Thyroid gland (tissue), 4 donors: ENCODE measurements at regions not wholly inside any gene's neighbourhood (a gene's known extent, or its start where the extent isn't known, plus 50 kb on each side); places are given as distances from the start of the nearest gene placed in this dataset.
"Not testable (repeated sequence)": the region's sequence is repeated elsewhere in the genome, so short reads cannot be mapped to it uniquely, and the experiment has no call there.

Source experiments
- DNase-seq, 2 donors: peaks; one replicate each; pipeline ENCODE4 v3.0.0-alpha.2; 2019
- H3K27ac ChIP-seq, 3 donors: fragments of 200-600 bp; sonication (generic); 1 replicate in 2 of 3; 2 replicates in 1 of 3; pipeline ENCODE4 v1.5.1; 2016 to 2019; ENCODE audit warnings: mild to moderate bottlenecking in 1 of 3, moderate library complexity in 1 of 3
- H3K27me3 ChIP-seq: fragments of 200-600 bp; sonication (generic); one replicate; pipeline ENCODE4 v1.5.1; 2019
- H3K36me3 ChIP-seq, 2 donors: fragments of 200-600 bp; sonication (generic); one replicate each; pipeline ENCODE4 v1.5.1; 2016 to 2019
- H3K4me1 ChIP-seq, 2 donors: fragments of 200-600 bp; sonication (generic); one replicate each; pipeline ENCODE4 v1.5.1; 2017 to 2019
- H3K4me3 ChIP-seq, 3 donors: fragments of 200-600 bp; sonication (generic); replicated peaks in 1 of 3; 1 replicate in 2 of 3; 2 replicates in 1 of 3; pipeline ENCODE4 v1.5.1; 2016; ENCODE audit warnings: mild to moderate bottlenecking in 1 of 3
- H3K9me3 ChIP-seq: fragments of 200-600 bp; sonication (generic); one replicate; pipeline ENCODE4 v1.5.1; 2017
- POLR2A ChIP-seq, 2 donors: fragments of 450-650 bp; IDR thresholded peaks; one replicate each; pipeline ENCODE4 v1.6.1; 2017; ENCODE audit warnings: antibody characterized with exemption in 2 of 2, mild to moderate bottlenecking in 2 of 2, moderate library complexity in 1 of 2
- WGBS, 2 donors: methylation state at CpG; one replicate each; pipeline ENCODE4 v1.1.5; 2017; 5-methylcytosine and 5-hydroxymethylcytosine counted together
- intact Hi-C: fragments of 100-400 bp; cut with DNase I; formaldehyde crosslinking; loops from one replicate; pipeline ENCODE4 v1.15.1; 2023
- TF ChIP-seq, protein P1 (sequence below), 6 experiments: fragments of 200-600 bp in 3 of 6; fragments of 450-650 bp in 3 of 6; sonication (generic) in 3 of 6; IDR thresholded peaks; one replicate each; pipeline ENCODE4 v1.5.1; 2016 to 2019; ENCODE audit warnings: antibody characterized with exemption in 6 of 6, mild to moderate bottlenecking in 2 of 6, inconsistent platforms in 1 of 6, moderate library complexity in 1 of 6

DNA sequence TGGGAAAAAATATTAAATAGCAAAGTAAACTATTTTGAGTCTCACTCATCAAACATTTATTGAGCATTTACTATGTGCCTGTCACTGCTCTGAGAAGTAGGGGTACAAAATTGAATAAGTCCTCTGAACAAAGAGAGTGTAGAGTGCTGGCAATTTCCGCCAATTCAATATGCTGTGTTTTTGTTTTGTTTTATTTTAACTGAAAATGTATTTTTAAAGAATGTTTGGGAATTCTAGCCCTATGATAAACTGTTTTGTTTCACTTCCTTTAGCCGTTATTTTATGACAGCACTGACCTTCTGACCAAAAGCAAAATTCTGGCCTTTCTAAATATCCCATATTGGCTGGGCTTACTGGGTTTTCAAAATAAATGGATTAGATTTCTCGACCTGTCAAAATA is 64.7 kb upstream of the LMO2 start:
- no peak overlapping the region for H3K27ac ChIP-seq
- intact Hi-C loops, result no loop called here
- H3K27me3 ChIP-seq, result no peaks in the 10 kb centered on the region
- TF ChIP-seq POLR2A (IDR thresholded peaks at IDR 0.05), result no peak
- TF ChIP-seq, protein P1, sequence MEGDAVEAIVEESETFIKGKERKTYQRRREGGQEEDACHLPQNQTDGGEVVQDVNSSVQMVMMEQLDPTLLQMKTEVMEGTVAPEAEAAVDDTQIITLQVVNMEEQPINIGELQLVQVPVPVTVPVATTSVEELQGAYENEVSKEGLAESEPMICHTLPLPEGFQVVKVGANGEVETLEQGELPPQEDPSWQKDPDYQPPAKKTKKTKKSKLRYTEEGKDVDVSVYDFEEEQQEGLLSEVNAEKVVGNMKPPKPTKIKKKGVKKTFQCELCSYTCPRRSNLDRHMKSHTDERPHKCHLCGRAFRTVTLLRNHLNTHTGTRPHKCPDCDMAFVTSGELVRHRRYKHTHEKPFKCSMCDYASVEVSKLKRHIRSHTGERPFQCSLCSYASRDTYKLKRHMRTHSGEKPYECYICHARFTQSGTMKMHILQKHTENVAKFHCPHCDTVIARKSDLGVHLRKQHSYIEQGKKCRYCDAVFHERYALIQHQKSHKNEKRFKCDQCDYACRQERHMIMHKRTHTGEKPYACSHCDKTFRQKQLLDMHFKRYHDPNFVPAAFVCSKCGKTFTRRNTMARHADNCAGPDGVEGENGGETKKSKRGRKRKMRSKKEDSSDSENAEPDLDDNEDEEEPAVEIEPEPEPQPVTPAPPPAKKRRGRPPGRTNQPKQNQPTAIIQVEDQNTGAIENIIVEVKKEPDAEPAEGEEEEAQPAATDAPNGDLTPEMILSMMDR (IDR thresholded peaks at IDR 0.05), result no peak
- H3K36me3 ChIP-seq, result no peaks in the 10 kb centered on the region
- WGBS, 2 donors, result 80 to 83% methylated on average over 3 of the region's 3 CpGs
- no peak for DNase-seq
- H3K4me3 ChIP-seq, result no peak overlapping the region
- no peaks in the 10 kb centered on the region for H3K9me3 ChIP-seq
- no peaks in the 10 kb centered on the region for H3K4me1 ChIP-seq

- H3K36me3 ChIP-seq, result no peaks in the 10 kb centered on the region
- no peaks in the 10 kb centered on the region for H3K27me3 ChIP-seq
- no peaks in the 10 kb centered on the region for H3K4me1 ChIP-seq
- no peak overlapping the region for H3K4me3 ChIP-seq
- no peak overlapping the region for H3K27ac ChIP-seq
- intact Hi-C loops, result no loop called here
- DNase-seq, result no peak
- no peaks in the 10 kb centered on the region for H3K9me3 ChIP-seq
- TF ChIP-seq, protein P1 (IDR thresholded peaks at IDR 0.05), result no peak
- TF ChIP-seq POLR2A (IDR thresholded peaks at IDR 0.05), result no peak
- 72 to 82% methylated on average over 5 of the region's 5 CpGs for WGBS, 2 donors
Observed at GRCh38 chr11:33953289-33953688, 61.4 kb upstream of the LMO2 start.

DNA sequence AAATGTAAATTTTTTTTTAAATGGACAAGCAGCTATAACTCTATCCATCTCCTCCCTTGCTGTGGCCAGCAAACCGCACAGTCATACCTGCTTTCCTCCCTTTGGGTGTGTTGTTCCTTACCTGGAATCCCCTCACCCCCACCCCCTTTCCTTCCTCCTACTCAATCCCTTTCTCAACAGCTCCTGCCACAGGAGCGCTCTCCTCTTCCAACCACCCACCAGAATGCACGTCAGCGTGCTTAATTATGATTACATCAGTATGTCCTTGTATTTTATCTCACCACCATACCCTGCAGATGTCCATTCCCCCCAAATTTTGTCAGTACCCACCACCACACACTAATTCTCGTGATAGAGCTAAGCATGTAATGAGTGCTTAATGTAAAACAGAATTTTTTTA is 60.9 kb upstream of the LMO2 start:
- intact Hi-C loops, result no loop called here
- TF ChIP-seq, protein P1 (IDR thresholded peaks at IDR 0.05), result no peak
- no peak for TF ChIP-seq POLR2A (IDR thresholded peaks at IDR 0.05)
- WGBS, 2 donors, result 85 to 86% methylated on average over 5 of the region's 5 CpGs

DNA sequence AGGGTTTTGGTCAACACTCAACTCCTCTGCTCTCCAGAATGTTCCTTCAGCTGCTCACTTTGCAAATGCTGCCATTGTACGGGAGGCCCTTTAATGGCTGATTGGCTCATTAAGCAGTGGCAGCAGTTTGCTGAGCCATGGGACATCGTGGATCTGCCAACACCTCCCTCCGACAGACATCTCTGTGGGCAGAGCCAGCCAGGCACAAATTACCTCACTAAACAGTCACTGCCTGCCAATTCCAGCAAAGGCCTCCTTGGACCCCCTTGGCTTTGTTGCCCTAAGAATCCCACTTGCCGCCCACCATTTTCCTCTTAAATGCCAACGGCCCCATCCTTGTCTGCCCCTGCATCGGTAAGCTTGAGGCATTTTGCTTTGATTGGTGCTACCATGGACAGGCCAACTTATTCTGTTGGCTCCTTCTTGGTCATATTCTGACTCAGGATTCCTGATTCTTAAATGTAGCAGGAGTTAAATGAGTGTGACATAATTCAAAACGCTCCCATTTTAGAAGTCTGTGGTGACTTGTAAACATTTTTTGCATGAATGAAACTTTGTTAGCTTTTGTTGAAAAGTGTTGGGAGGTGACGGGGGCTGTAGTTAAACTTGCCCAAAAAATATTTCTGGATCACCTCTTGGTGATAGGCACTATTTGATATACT is 57.5 kb upstream of the LMO2 start:
- Histone ChIP-seq H3K9me3 (no peaks in the 10 kb centered on the region), H3K27me3 (no peaks in the 10 kb centered on the region), H3K4me3 (no peak overlapping the region), H3K4me1 (no peaks in the 10 kb centered on the region), H3K27ac (no peak overlapping the region), H3K36me3 (no peaks in the 10 kb centered on the region)
- TF ChIP-seq, protein P1 (IDR thresholded peaks at IDR 0.05), result no peak
- no peak for TF ChIP-seq POLR2A (IDR thresholded peaks at IDR 0.05)
- WGBS, 2 donors, result 85 to 87% methylated on average over 8 of the region's 8 CpGs
- DNase-seq, result no peak
- intact Hi-C loops, result no loop called here

More for the DNA sequence above, 60.9 kb upstream of the LMO2 start:
- Histone ChIP-seq H3K27me3 (no peaks in the 10 kb centered on the region), H3K4me3 (no peak overlapping the region), H3K27ac (no peak overlapping the region), H3K36me3 (no peaks in the 10 kb centered on the region), H3K4me1 (no peaks in the 10 kb centered on the region), H3K9me3 (no peaks in the 10 kb centered on the region)
- DNase-seq, result no peak

- no peak for DNase-seq
- H3K4me3 ChIP-seq, result no peak overlapping the region
- no peaks in the 10 kb centered on the region for H3K27me3 ChIP-seq
- no peaks in the 10 kb centered on the region for H3K36me3 ChIP-seq
- no peak overlapping the region for H3K27ac ChIP-seq
- H3K4me1 ChIP-seq, result peaks cover 0 to 2% of the 10 kb centered on the region in 2 donors
- 72 to 77% methylated on average over 2 of the region's 2 CpGs for WGBS, 2 donors
- TF ChIP-seq POLR2A (IDR thresholded peaks at IDR 0.05), result no peak
- TF ChIP-seq, protein P1 (IDR thresholded peaks at IDR 0.05), result no peak
- H3K9me3 ChIP-seq, result no peaks in the 10 kb centered on the region
- intact Hi-C loops, result no loop called here
Observed at GRCh38 chr11:33948494-33948893, 56.6 kb upstream of the LMO2 start.

- H3K27ac ChIP-seq, H3K9me3 ChIP-seq, DNase-seq, H3K27me3 ChIP-seq, H3K4me3 ChIP-seq, H3K36me3 ChIP-seq, intact Hi-C loops, H3K4me1 ChIP-seq: not testable (repeated sequence)
- 94 to 97% methylated on average over 5 of the region's 5 CpGs for WGBS, 2 donors
Observed at GRCh38 chr11:33947918-33948317, 56.0 kb upstream of the LMO2 start.
